ENCODE measurements at regions not wholly inside any gene's neighbourhood (a gene's known extent, or its start where the extent isn't known, plus 50 kb on each side); places are given as distances from the start of the nearest gene placed in this dataset.
A peak's percentile ranks its signal among the peaks of the same experiment; 100 is the strongest.

DNA sequence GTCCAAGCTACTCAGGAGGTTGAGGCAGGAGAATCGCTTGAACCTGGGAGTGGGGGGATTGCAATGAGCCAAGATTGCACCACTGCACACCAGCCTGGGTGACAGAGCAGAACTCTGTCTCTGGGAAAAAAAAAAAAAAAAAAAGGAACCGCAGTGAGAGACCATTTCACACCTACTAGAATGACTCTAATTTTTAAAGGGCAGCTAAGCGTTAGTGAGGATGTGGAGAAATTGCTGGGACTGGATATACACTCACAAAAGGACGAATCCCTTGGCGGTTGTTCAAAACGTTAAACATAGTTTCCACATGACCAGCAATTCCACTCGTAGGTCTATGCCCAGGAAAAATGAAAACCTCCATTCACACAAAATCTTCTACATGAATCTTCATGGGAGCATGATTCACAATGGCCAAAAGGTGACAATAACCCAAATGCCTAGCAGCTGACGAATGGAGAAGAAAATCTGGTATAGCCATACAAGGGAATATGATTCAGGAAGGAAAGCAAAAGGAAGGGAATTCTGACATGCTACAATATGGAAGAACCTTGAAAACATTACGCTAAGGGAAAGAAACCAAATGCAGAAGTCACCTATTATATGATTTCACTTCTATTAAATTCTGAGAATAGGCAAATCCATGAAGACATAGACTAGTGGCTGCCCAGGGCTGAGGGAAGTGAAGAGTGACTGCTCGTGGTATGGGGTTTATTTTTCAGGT is 127.0 kb downstream of the CHSY1 start:
- Histone ChIP-seq H3K4me1 (ENCODE audit: control insufficient read depth, extremely low read depth, insufficient read depth, low read length) (peaks cover 23% of the 10 kb centered on the region), H2AFZ (ENCODE audit: low read length) (no peak overlapping the region), H3K27ac (ENCODE audit: insufficient read depth, low read length) (peak overlapping the region; percentile 93), H3K79me2 (ENCODE audit: control insufficient read depth, insufficient read depth, low read length) (no peaks in the 10 kb centered on the region), H3K27me3 (ENCODE audit: control insufficient read depth, insufficient read depth, low read length) (no peaks in the 10 kb centered on the region), H3K9ac (ENCODE audit: insufficient read depth, low read length) (no peak overlapping the region), H4K20me1 (ENCODE audit: control insufficient read depth, extremely low read depth, insufficient read depth, low read length) (no peaks in the 10 kb centered on the region), H3K9me3 (ENCODE audit: control insufficient read depth, insufficient read depth, low read depth, low read length) (no peaks in the 10 kb centered on the region), H3K4me2 (ENCODE audit: extremely low read depth, insufficient read depth, low read length) (no peak overlapping the region), H3K36me3 (ENCODE audit: control insufficient read depth, insufficient read depth, low read length) (no peaks in the 10 kb centered on the region), H3K4me3 (replicated peaks in 1 of 4; ENCODE audit: control extremely low read depth in 1 of 4, insufficient read depth in 1 of 4, low read depth in 3 of 4, low read length in 4 of 4) (no peak overlapping the region)
- TF ChIP-seq EZH2 (IDR thresholded peaks at IDR 0.05; ENCODE audit: low read length, missing control alignments): no peak
- TF ChIP-seq, protein P1, sequence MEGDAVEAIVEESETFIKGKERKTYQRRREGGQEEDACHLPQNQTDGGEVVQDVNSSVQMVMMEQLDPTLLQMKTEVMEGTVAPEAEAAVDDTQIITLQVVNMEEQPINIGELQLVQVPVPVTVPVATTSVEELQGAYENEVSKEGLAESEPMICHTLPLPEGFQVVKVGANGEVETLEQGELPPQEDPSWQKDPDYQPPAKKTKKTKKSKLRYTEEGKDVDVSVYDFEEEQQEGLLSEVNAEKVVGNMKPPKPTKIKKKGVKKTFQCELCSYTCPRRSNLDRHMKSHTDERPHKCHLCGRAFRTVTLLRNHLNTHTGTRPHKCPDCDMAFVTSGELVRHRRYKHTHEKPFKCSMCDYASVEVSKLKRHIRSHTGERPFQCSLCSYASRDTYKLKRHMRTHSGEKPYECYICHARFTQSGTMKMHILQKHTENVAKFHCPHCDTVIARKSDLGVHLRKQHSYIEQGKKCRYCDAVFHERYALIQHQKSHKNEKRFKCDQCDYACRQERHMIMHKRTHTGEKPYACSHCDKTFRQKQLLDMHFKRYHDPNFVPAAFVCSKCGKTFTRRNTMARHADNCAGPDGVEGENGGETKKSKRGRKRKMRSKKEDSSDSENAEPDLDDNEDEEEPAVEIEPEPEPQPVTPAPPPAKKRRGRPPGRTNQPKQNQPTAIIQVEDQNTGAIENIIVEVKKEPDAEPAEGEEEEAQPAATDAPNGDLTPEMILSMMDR (conservative IDR thresholded peaks at IDR 0.05 in 1 of 2, IDR thresholded peaks at IDR 0.05 in 1 of 2; ENCODE audit: low read depth in 1 of 2, low read length in 2 of 2): no peak
- peak; percentile 83 to 99 for DNase-seq (ENCODE audit: low read depth in 2 of 2)

DNA sequence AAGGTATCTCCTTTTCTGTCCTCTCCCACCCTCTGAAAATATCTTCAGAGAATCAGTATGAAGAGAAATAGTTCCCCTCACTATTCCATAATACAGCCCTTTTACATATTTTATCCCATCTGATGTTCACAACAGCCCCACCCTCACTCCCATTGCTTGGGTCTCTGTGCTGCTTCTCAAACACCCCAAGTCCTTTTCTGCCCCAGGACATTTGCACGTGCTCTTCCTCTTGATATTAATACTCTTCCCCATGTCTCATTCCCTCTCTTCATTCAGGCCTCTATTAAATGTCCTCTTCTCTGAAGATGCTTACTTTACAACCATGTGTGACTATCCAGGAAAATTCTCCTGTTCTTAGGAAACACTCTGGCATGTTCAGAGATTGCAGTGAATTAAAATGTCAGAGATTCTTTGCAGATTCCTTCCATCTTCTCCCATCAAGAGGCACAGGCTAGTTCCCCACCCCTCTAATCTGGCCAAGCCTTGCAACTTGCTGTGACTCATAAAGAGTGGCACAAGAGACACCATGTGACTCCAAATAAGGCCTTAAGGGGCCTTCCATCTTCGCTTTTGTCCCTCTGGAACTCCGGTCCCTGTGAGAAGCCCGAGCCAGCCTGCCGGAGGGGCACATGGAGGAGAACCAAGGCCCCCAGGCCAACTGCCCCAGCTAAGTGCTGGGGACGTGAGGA is 128.5 kb downstream of the CHSY1 start:
- Histone ChIP-seq H3K9me3 (ENCODE audit: control insufficient read depth, insufficient read depth, low read depth, low read length) (no peaks in the 10 kb centered on the region), H3K27ac (ENCODE audit: insufficient read depth, low read length) (peak overlapping the region; percentile 93), H3K27me3 (ENCODE audit: control insufficient read depth, insufficient read depth, low read length) (no peaks in the 10 kb centered on the region), H3K4me1 (ENCODE audit: control insufficient read depth, extremely low read depth, insufficient read depth, low read length) (peaks cover 17% of the 10 kb centered on the region), H3K4me3 (replicated peaks in 1 of 4; ENCODE audit: control extremely low read depth in 1 of 4, insufficient read depth in 1 of 4, low read depth in 3 of 4, low read length in 4 of 4) (no peak overlapping the region), H3K36me3 (ENCODE audit: control insufficient read depth, insufficient read depth, low read length) (no peaks in the 10 kb centered on the region), H3K79me2 (ENCODE audit: control insufficient read depth, insufficient read depth, low read length) (no peaks in the 10 kb centered on the region), H3K4me2 (ENCODE audit: extremely low read depth, insufficient read depth, low read length) (no peak overlapping the region), H4K20me1 (ENCODE audit: control insufficient read depth, extremely low read depth, insufficient read depth, low read length) (no peaks in the 10 kb centered on the region), H2AFZ (ENCODE audit: low read length) (no peak overlapping the region), H3K9ac (ENCODE audit: insufficient read depth, low read length) (no peak overlapping the region)
- peak; percentile 42 to 70 for DNase-seq (ENCODE audit: low read depth in 2 of 2)
- no peak for TF ChIP-seq EZH2 (IDR thresholded peaks at IDR 0.05; ENCODE audit: low read length, missing control alignments)
- TF ChIP-seq, protein P1 (conservative IDR thresholded peaks at IDR 0.05 in 1 of 2, IDR thresholded peaks at IDR 0.05 in 1 of 2; ENCODE audit: low read depth in 1 of 2, low read length in 2 of 2): no peak

DNA sequence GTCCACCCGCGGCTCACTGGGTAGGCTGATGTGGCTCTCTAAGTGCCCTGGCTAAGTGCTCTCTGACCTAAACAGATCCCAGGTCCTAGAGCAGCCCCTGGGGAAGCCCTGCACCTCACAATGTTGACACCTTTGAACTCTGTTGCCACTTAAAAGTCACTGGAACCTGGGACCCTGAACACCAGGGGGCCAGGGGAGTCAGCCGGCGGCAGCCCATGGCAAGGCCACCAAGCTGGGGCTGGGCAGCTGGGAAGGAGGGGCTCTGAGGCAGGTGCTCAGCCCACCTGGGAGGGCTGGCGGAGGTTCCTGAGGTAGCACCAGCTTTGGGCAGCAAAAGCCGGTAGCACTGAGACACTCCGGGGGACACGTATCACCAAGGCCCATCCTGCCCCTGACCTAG is 129.0 kb downstream of the CHSY1 start:
- Histone ChIP-seq H3K36me3 (ENCODE audit: control insufficient read depth, insufficient read depth, low read length) (no peaks in the 10 kb centered on the region), H3K4me1 (ENCODE audit: control insufficient read depth, extremely low read depth, insufficient read depth, low read length) (peaks cover 17% of the 10 kb centered on the region)
- TF ChIP-seq, protein P1 (conservative IDR thresholded peaks at IDR 0.05 in 1 of 2, IDR thresholded peaks at IDR 0.05 in 1 of 2; ENCODE audit: low read depth in 1 of 2, low read length in 2 of 2): no peak
- no peak for TF ChIP-seq EZH2 (IDR thresholded peaks at IDR 0.05; ENCODE audit: low read length, missing control alignments)

More for the DNA sequence above, 129.0 kb downstream of the CHSY1 start:
- no peaks in the 10 kb centered on the region for H3K9me3 ChIP-seq (ENCODE audit: control insufficient read depth, insufficient read depth, low read depth, low read length)
- no peak overlapping the region for H3K4me2 ChIP-seq (ENCODE audit: extremely low read depth, insufficient read depth, low read length)
- H3K79me2 ChIP-seq (ENCODE audit: control insufficient read depth, insufficient read depth, low read length): no peaks in the 10 kb centered on the region
- H3K27ac ChIP-seq (ENCODE audit: insufficient read depth, low read length): peak overlapping the region; percentile 82
- no peak overlapping the region for H3K9ac ChIP-seq (ENCODE audit: insufficient read depth, low read length)
- H2AFZ ChIP-seq (ENCODE audit: low read length): no peak overlapping the region
- H4K20me1 ChIP-seq (ENCODE audit: control insufficient read depth, extremely low read depth, insufficient read depth, low read length): no peaks in the 10 kb centered on the region
- no peak overlapping the region for H3K4me3 ChIP-seq (replicated peaks in 1 of 4; ENCODE audit: control extremely low read depth in 1 of 4, insufficient read depth in 1 of 4, low read depth in 3 of 4, low read length in 4 of 4)
- DNase-seq (ENCODE audit: low read depth in 2 of 2): no peak
- no peaks in the 10 kb centered on the region for H3K27me3 ChIP-seq (ENCODE audit: control insufficient read depth, insufficient read depth, low read length)
